SK-N-SH treated with all-trans-retinoic acid at 6 μM for 48 hours (cell line): ENCODE measurements at regions not wholly inside any gene's neighbourhood (a gene's known extent, or its start where the extent isn't known, plus 50 kb on each side); places are given as distances from the start of the nearest gene placed in this dataset.

ENCODE experiments used
- ATAC-seq: fragments of 200-7000 bp; cut with Tn5 transposase; 3 replicates; pipeline ENCODE4 v1.9.1; 2020; ENCODE audit warnings: mild to moderate bottlenecking, moderate library complexity
- ARNTL ChIP-seq: fragments of 450-650 bp; formaldehyde crosslinking; IDR thresholded peaks from 2 replicates; pipeline ENCODE4 v1.5.0; 2020; ENCODE audit warnings: low read depth, mild to moderate bottlenecking, moderate library complexity, borderline replicate concordance
- BACH2 ChIP-seq: fragments of 250-450 bp; sonication (Bioruptor Pico); IDR thresholded peaks from 2 replicates; pipeline ENCODE4 v1.9.0; 2021; ENCODE audit warnings: mild to moderate bottlenecking, borderline replicate concordance
- CREB5 ChIP-seq: fragments of 250-450 bp; sonication (Bioruptor Pico); IDR thresholded peaks from 2 replicates; pipeline ENCODE4 v1.5.1; 2020; ENCODE audit warnings: low read depth, mild to moderate bottlenecking, moderate library complexity
- CSDC2 ChIP-seq: fragments of 250-450 bp; sonication (Bioruptor Pico); IDR thresholded peaks from 2 replicates; pipeline ENCODE4 v1.5.0; 2020; ENCODE audit warnings: mild to moderate bottlenecking, moderate library complexity
- CSRNP3 ChIP-seq: fragments of 250-450 bp; sonication (Bioruptor Pico); IDR thresholded peaks from 2 replicates; pipeline ENCODE4 v1.5.1; 2021; ENCODE audit warnings: mild to moderate bottlenecking, moderate library complexity
- ESRRG ChIP-seq: fragments of 250-450 bp; sonication (Bioruptor Pico); IDR thresholded peaks from 2 replicates; pipeline ENCODE4 v1.6.1; 2021; ENCODE audit warnings: mild to moderate bottlenecking
- GLIS3 ChIP-seq: fragments of 250-450 bp; sonication (Bioruptor Pico); IDR thresholded peaks from 2 replicates; pipeline ENCODE4 v1.5.0; 2020; ENCODE audit warnings: mild to moderate bottlenecking, moderate library complexity
- OSR1 ChIP-seq: fragments of 250-450 bp; sonication (Bioruptor Pico); IDR thresholded peaks from 2 replicates; pipeline ENCODE4 v1.8.0; 2022; ENCODE audit warnings: moderate library complexity, mild to moderate bottlenecking, inconsistent platforms
- PATZ1 ChIP-seq: fragments of 250-450 bp; sonication (Bioruptor Pico); IDR thresholded peaks from 2 replicates; pipeline ENCODE4 v1.8.0; 2020; ENCODE audit warnings: mild to moderate bottlenecking, moderate library complexity, borderline replicate concordance
- PPARA ChIP-seq: fragments of 250-450 bp; sonication (Bioruptor Pico); IDR thresholded peaks from 2 replicates; pipeline ENCODE4 v1.5.0; 2020; ENCODE audit warnings: mild to moderate bottlenecking, borderline replicate concordance
- RARB ChIP-seq: fragments of 250-450 bp; sonication (Bioruptor Pico); IDR thresholded peaks from 2 replicates; pipeline ENCODE4 v1.8.0; 2021; ENCODE audit warnings: mild to moderate bottlenecking, moderate library complexity
- SNAI2 ChIP-seq: fragments of 250-450 bp; sonication (Bioruptor Pico); IDR thresholded peaks from 2 replicates; pipeline ENCODE4 v1.5.0; 2020; ENCODE audit warnings: mild to moderate bottlenecking, moderate library complexity
- TCF4 ChIP-seq: fragments of 250-450 bp; sonication (Bioruptor Pico); IDR thresholded peaks from 2 replicates; pipeline ENCODE4 v1.8.0; 2021; ENCODE audit warnings: mild to moderate bottlenecking, moderate library complexity, borderline replicate concordance
- TOX ChIP-seq: fragments of 250-450 bp; sonication (Bioruptor Pico); IDR thresholded peaks from 2 replicates; pipeline ENCODE4 v1.8.0; 2021; ENCODE audit warnings: mild to moderate bottlenecking, moderate library complexity, borderline replicate concordance
- TSHZ2 ChIP-seq: fragments of 250-450 bp; sonication (Bioruptor Pico); IDR thresholded peaks from 2 replicates; pipeline ENCODE4 v1.5.0; 2020; ENCODE audit warnings: mild to moderate bottlenecking, moderate library complexity
- ZC3H10 ChIP-seq: fragments of 250-450 bp; sonication (Bioruptor Pico); IDR thresholded peaks from 2 replicates; pipeline ENCODE4 v1.5.1; 2021; ENCODE audit warnings: mild to moderate bottlenecking, moderate library complexity
- ZFP3 ChIP-seq: fragments of 250-450 bp; sonication (Bioruptor Pico); IDR thresholded peaks from 2 replicates; pipeline ENCODE4 v1.5.0; 2020; ENCODE audit warnings: mild to moderate bottlenecking, moderate library complexity
- ZFP30 ChIP-seq: fragments of 450-650 bp; formaldehyde crosslinking; IDR thresholded peaks from 2 replicates; pipeline ENCODE4 v1.5.0; 2022; ENCODE audit warnings: mild to moderate bottlenecking, moderate library complexity
- ZNF565 ChIP-seq: fragments of 450-650 bp; formaldehyde crosslinking; conservative IDR thresholded peaks from 2 replicates; pipeline ENCODE4 v1.5.0; 2020; ENCODE audit warnings: low read depth, mild to moderate bottlenecking, moderate library complexity
- ZNF70 ChIP-seq: fragments of 450-650 bp; formaldehyde crosslinking; IDR thresholded peaks from 2 replicates; pipeline ENCODE4 v1.5.0; 2020; ENCODE audit warnings: mild to moderate bottlenecking, moderate library complexity
- ZNF8 ChIP-seq: fragments of 450-650 bp; formaldehyde crosslinking; IDR thresholded peaks from 2 replicates; pipeline ENCODE4 v1.5.0; 2020; ENCODE audit warnings: mild to moderate bottlenecking, moderate library complexity

- TF ChIP-seq SNAI2 (CRISPR knock-in tag): no peak
- TF ChIP-seq PATZ1 (CRISPR knock-in tag): no peak
- no peak for TF ChIP-seq ZNF70 (CRISPR knock-in tag)
- no peak for TF ChIP-seq TOX
- TF ChIP-seq BACH2: no peak
- TF ChIP-seq ZFP3 (CRISPR knock-in tag): no peak
- no peak for TF ChIP-seq TSHZ2 (CRISPR knock-in tag)
- no peak for TF ChIP-seq OSR1 (CRISPR knock-in tag)
- no peak for TF ChIP-seq ZC3H10 (CRISPR knock-in tag)
- TF ChIP-seq ESRRG (CRISPR knock-in tag): no peak
- TF ChIP-seq, all 23 proteins: peak for 0
- no peak for ATAC-seq
Observed at GRCh38 chr4:81358154-81358553, 113.6 kb downstream of the RASGEF1B start.

GRCh38 chr4:81356621-81357020 lies 115.1 kb downstream of the RASGEF1B start:
- ATAC-seq: no peak
- TF ChIP-seq ZNF565 (CRISPR knock-in tag) (no peak), ZNF8 (no peak), TSHZ2 (CRISPR knock-in tag) (no peak), ZFP3 (CRISPR knock-in tag) (no peak), BACH2 (no peak), TCF4 (CRISPR knock-in tag) (no peak), PPARA (CRISPR knock-in tag) (no peak), ESRRG (CRISPR knock-in tag) (no peak), ARNTL (no peak)

GRCh38 chr4:81355136-81355535 lies 116.6 kb downstream of the RASGEF1B start:
- no peak for ATAC-seq
- TF ChIP-seq ZC3H10 (CRISPR knock-in tag) (no peak), BACH2 (no peak), GLIS3 (CRISPR knock-in tag) (no peak), ZFP30 (CRISPR knock-in tag) (no peak), CSRNP3 (CRISPR knock-in tag) (no peak), TOX (no peak), TSHZ2 (CRISPR knock-in tag) (no peak), PPARA (CRISPR knock-in tag) (no peak), ZNF70 (CRISPR knock-in tag) (no peak), CREB5 (CRISPR knock-in tag) (no peak), ZNF8 (no peak), CSDC2 (CRISPR knock-in tag) (no peak), ZFP3 (CRISPR knock-in tag) (no peak), OSR1 (CRISPR knock-in tag) (no peak), ESRRG (CRISPR knock-in tag) (no peak), RARB (no peak), PATZ1 (CRISPR knock-in tag) (no peak)
